ENCODE measurements at regions not wholly inside any gene's neighbourhood (a gene's known extent, or its start where the extent isn't known, plus 50 kb on each side); places are given as distances from the start of the nearest gene placed in this dataset.
"Not testable (repeated sequence)": the region's sequence is repeated elsewhere in the genome, so short reads cannot be mapped to it uniquely, and the experiment has no call there.

DNA sequence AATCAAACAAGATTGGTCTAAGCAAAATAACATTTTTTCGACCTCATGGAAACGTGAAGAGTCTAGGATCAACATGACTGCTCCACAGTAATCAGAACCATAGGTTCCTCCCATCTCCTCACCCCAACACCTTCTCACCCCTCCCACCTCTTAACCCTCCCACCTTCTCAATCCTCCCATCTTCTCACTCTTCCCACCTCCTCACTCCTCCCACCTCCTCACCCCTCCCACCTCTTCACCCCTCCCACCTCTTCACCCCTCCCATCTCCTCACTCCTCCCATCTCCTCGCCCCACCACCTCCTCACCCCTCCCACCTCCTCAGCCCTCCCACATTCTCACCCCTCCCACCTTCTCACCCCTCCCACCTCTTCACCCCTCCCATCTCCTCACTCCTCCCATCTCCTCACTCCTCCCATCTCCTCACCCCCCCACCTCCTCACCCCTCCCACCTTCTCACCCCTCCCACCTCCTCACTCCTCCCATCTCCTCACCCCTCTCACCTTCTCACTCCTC, 567.4 kb downstream of the C6orf118 start:
- no peak for DNase-seq (ENCODE audit: low spot score)
- no peak for FAIRE-seq

DNA sequence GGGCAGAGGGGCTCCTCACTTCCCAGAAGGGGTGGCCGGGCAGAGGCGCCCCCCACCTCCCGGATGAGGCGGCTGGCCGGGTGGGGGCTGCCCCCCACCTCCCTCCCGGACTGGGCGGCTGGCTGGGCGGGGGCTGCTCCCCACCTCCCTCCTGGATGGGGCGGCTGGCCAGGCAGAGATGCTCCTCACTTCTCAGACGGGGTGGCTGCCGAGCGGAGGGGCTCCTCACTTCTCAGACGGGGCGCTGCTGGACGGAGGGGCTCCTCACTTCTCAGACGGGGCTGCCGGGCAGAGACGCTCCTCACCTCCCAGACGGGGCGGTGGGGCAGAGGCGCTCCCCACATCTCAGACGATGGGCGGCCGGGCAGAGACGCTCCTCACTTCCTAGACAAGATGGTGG, 573.3 kb downstream of the C6orf118 start:
- not testable (repeated sequence) for FAIRE-seq; DNase-seq (ENCODE audit: low spot score)

DNA sequence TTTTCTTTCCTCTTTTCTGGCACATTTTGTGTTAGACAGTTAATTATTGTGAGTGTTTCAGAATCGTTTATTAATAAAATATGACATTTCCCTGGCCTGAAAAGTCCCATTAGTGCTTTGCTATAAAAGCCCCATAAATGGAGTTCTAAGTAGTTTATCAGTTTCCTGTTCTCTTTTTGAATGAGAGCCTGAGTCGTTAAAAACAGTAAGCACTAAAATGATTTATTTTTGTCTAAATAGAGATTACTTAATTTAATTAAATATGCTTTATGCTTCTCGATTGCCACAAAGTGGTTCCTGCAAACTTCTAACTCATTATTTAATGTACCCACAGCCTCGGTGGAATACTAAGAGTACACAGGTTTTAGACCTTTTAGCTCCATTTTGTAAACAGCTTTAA, 577.9 kb downstream of the C6orf118 start:
- DNase-seq (ENCODE audit: low spot score) (no peak), FAIRE-seq (no peak)

DNA sequence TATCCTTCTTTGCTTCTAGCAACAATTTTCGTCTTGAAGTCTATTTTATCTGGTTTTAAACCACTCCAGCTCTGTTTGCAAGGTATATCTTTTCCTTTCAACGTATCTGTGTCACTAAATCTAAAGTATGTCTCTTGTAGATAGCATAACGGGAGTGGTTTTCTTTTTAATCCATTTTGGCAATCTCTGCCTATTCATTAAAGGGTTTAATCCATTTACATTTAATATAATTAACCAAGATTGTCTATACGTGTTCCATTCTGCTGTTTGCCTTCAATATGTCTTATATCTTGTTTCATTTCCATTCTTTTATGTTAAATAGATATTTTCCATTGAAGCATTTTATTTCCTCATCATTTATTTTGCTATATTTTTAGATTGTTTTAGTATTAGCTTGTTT, 587.9 kb downstream of the C6orf118 start:
- DNase-seq (ENCODE audit: low spot score) = no peak
- no peak for FAIRE-seq

DNA sequence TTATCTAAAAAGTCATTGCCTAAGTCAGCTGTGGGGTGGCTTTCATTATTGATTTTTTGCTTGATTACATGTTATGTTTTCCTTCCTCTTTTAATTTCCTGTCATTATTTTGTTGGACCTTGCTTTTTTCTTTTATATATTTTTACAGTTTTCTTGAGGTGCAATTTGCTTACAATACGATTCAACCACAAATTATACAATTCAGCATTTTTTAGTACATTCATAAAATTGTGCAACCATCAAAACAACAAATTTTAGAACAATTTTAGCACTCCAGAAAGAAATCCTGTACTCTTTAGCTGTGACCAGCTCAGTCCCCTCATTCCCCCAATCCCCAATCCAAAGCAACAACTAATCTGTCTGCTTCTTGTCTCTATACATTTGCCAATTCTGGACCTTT, 608.9 kb downstream of the C6orf118 start:
- DNase-seq (ENCODE audit: low spot score) (no peak), FAIRE-seq (no peak)

DNA sequence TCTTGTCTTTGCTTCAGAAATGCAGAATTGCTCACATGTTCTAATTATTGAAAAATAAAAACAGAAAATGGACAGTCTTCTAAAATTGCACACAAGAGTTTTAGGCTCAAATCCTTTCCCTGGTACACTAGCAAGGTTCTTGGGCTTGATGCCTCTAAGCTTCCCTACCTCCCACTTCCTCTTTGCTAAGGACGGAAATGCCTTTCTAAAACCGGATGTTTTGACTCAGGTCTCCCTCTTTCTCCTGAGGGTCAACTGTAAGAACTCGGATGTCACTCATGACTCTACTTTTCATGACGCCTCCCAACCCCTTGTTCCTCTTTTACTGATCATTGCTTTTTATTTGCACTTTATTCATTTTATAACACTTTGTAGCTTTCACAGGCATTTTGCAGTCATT, 613.5 kb downstream of the C6orf118 start:
- FAIRE-seq = no peak
- no peak for DNase-seq (ENCODE audit: low spot score)

DNA sequence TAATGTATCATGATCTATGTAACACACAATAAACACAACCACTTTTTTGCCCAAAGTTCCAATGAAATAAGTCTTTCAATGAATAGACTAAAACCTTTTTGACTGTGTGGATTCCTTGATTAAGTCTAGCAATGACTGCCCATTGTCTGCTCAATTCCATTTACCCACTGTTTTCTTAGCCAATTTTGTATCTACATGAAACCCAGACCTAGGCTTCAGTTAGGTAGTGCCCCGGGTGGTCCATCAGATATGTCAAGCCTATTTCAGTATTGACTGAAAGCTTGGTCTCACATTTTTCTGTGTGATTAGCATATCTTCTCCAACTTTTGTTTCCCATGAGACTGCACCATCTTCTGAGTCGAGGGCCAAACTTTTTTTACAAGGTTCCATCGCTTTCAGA, 615.0 kb downstream of the C6orf118 start:
- FAIRE-seq (no peak), DNase-seq (ENCODE audit: low spot score) (no peak)

DNA sequence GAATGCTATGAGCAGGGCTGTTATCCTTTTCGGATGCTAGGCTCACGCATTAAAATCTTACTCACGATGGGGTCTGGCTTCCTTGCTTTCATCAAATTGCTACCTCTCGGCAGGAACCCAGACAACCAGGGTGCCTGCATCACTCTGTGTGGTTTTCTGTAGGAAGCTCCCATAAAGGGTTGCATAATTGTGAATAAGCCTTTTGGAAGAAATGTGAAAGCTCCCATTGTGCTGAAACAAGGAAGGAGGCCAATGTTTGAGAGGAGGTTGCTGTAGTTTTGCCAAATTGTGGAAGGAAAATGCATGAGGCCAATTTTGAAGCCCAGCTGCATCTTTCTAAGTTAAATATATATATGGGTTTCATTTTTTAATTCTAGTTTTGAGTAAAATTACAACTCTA, 615.5 kb downstream of the C6orf118 start:
- peak; percentile 20 for DNase-seq (ENCODE audit: low spot score)
- FAIRE-seq = no peak

DNA sequence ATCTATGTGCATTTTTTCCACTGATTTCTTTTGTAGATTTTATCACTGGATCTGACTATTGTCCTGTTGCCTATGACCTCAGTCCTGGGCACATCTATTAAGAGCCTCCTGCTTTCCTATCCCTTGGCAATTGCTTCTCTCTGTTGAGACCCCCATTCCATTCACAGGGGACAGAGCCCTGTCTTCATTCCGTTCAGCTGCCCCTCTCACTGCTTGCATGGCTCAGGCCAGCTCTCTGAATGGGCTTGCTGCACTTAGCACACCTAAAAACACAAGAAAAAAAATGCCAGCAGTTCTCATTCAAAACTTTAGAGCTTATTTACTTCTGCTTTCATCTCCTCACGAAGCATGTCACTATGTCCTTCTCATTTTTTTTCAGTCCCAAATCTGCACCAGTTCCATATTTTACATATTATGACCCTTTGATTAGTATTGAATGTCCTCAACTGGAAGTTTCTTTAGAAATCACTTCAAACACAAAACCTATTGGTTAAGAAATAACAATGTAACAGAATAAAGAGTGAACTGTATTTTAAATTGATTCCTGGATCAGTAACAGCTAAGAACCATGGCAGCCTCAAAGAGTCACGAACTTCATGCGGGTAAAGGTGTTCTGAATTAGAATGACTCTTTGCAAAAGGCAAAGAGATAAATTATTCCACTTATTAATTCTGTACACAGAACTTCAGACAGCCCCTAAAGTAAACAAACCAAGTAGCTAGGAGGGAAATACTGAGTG, 616.5 kb downstream of the C6orf118 start:
- FAIRE-seq (no peak), DNase-seq (ENCODE audit: low spot score) (no peak)

DNA sequence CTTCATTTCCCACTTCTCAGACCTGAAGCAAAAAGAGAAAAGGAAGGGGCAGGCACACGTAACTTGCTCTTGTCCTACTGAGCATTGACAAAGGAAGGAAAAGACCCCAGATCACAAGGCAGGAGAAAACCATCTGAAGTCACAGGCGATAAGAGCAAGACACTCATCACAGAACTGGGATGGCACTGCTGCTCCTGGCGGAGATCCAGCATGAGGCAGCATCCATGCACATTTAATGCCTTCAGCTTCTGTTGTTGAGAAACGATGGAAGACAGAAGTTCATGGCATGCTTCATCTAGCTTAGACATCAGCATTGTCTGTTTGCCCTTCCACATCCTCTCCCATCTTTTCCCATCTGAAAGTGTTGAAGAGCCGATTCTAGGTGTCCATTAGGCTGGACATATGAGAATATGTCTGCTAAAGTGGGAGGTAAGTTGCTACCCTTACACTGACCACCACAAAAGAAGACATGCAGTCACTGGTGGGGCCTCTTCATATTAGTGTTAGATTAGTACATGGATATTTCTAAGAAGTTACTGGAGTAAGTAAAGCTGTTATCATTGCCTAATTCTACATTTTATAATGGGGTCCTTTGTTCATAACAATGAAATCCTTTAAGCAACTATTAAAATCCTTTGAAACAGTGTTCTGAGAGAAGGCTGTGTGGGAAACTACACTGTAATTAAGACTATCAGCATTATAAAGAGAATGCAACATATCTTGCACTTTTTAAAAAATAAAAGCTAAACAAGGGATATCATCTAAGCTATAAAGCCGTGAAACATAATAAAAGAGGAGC, 618.5 kb downstream of the C6orf118 start:
- DNase-seq (ENCODE audit: low spot score) = no peak
- no peak for FAIRE-seq

DNA sequence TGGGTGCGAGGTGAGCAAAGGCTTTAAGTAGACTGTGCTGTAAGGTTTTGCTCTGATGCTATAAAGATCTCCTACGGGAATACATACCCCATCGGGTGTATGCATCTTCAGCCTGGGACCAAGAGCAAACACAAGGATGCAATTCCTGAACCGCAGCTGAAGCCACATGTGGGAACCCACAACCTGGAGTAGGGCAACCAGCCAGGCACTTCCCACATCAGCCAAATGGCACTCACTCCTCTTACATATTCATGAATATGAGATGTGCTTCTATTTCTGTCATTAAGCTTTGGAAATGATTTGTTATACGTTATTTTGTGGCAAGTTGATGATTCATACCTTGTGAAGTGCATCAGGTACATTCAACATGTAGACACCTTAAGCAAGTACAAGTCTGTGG, 619.2 kb downstream of the C6orf118 start:
- FAIRE-seq (no peak), DNase-seq (ENCODE audit: low spot score) (no peak)

DNA sequence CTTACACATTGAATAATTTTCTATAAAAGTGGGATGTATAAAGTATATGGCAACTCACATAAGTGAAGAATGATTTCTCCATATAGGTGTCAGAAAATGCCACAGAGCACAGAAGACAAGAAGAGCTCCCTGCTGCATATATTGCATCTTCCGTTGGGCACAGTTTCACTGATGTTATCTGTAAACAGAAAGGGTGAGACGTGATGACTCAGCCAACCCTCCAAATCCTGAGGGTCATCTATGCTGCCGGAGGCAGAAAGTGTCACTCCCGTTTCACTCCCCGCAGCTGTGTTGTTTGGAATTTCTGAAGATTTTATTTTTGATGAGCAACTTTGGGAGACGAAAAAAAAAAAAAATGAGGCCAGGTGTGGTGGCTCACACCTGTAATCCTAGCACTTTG, 644.1 kb downstream of the C6orf118 start:
- FAIRE-seq (no peak), DNase-seq (ENCODE audit: low spot score) (peak; percentile 2)

DNA sequence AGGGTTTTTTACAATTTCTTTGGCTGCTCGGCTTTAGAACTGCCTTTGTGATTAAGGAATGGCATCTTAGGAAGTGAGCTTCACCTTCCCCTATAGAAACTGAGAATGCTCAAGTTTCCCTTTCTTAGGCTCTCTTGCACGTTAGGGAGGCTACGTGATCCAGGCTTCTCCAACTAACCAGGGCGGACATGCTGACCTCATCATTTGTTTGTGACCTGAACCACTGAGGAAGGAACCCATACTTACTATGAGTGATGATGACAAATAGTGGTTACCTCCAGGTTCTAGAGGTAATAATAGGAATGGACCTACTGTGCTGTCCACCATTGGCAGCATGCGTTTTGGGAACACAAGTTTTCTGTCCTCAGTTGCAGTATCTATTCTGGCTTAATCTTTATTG, 645.8 kb downstream of the C6orf118 start:
- no peak for FAIRE-seq

DNA sequence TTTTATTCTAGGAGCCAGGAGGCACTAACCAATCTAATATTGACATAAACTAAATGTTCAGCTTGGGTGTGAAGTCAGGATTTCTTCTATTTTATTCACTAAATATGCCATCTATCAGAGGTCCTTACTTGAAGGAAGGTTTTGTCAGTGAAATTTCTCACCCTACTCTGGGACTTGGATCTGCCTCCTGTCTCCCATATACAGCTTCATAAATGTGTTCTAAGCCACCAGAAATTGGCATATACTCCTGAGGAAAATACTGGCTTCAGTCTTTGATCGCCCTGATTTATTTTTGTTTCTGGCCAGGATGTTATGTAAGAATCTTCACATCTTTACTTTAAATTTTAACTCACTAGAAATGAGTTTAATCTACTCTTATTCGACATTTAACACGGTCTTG, 647.7 kb downstream of the C6orf118 start:
- FAIRE-seq (no peak), DNase-seq (ENCODE audit: low spot score) (no peak)

More for the DNA sequence above, 645.8 kb downstream of the C6orf118 start:
- DNase-seq (ENCODE audit: low spot score) = no peak

DNA sequence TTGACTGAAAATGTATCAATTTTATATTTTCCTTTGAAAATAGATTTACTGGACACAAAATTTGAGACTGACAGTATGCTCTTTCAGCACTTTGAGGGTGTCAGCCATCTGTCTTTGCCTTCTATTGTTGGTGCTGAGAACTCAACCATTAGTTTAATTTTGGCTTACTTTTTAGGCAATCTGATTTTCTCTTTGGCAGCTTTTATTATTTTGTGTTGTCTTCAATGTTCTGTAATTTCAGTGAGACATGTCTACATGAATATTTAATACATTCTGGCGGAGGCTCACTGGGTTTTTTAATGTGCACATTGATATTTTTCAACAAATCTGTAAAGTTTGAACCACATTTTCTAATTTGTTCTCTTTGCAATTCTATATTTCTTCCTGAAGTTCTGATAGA, 648.6 kb downstream of the C6orf118 start:
- DNase-seq (ENCODE audit: low spot score) (no peak), FAIRE-seq (no peak)

DNA sequence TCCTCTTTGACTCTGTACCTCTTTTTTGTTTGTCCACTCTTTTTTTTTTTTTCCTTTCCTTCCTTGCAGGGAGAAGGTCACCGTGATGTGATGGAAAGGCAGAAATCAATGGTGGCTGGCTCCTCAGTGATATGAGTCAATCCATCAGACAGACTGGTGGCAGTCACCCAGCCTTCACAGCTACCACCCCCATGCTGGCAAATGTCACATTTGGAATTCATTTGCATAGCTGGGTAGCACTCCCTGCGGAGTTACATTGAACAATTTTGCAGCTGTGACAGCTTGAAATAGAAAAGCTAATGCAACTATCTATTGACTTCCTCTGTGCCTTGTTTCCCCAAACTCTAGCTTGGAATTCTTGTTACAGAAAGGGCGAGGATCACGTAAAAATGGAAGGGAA, 668.4 kb downstream of the C6orf118 start:
- peak; percentile 68 for FAIRE-seq
- DNase-seq (ENCODE audit: low spot score) = no peak

DNA sequence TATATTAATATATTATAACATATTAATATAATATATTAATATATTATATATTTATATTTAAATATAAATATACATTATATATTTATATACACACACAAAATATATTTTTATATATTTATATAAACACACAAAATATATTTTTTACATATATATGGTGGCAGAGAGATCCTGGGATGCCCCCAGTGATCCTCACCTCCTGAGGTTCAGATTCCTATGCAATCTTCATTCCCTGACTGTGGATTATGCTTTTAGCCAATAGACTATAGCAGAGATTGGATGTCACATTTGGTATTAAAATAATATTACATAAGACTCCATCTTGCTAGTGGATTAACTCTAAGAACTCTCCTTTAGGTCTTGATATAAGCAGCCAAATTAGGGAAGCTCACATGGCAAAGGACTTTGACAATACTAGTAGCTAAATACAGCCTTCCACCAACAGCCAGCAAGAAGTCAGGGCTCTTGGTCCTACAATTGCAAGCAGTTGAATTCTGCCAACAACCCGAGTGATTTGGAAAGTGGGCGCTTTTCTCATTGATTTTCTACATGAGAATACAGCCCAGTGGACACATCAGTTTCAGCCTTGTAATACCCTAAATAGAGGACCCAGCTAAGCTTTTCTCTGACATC, 681.0 kb downstream of the C6orf118 start:
- FAIRE-seq = no peak

DNA sequence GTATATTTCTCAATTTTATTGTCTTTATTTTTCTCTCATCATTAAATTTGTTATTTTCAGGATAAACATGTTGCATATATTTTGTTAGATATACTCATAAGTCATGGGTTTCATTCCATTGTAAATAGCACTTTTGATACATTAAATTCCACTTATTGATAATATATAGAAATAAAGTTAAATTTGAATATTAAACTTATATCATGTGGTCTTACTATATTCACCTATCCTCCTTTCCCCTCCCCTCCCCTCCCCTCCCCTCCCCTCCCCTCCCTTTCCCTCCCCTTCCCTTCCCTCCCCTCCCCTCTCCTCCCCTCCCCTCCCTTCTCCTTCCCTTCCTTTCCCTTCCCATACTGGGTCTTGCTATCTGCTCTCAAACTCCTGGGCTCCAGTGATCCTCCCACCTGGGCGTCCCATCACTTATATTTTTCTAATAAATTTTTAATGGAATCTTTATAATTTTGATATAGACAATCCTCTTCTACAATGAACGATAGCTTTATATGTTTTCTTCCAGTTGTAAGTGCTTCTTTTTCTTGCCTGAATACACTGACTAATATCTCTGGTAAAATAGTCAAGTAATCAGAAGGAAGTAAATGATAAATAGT, 692.4 kb downstream of the C6orf118 start:
- FAIRE-seq = no peak
- no peak for DNase-seq (ENCODE audit: low spot score)

More for the DNA sequence above, 681.0 kb downstream of the C6orf118 start:
- no peak for DNase-seq (ENCODE audit: low spot score)

DNA sequence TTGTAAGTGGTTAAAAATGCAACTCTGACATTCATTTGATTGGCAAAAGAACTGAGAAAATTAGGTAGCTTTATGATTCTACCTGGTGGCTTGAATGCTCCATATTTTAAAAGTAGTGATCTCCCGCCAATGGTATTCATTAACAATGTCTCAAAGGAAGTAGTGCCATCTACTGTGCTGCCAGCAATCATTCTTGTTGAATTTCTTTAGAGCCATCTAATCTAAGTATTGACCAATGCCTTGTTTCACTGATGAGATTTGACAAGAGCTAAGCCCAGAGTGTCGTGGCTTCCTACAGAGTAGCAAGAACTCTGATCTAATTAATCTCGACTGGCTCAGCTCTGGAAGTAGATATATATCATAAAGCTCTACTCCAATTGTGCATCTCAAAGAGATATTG, 696.7 kb downstream of the C6orf118 start:
- FAIRE-seq (no peak), DNase-seq (ENCODE audit: low spot score) (no peak)

DNA sequence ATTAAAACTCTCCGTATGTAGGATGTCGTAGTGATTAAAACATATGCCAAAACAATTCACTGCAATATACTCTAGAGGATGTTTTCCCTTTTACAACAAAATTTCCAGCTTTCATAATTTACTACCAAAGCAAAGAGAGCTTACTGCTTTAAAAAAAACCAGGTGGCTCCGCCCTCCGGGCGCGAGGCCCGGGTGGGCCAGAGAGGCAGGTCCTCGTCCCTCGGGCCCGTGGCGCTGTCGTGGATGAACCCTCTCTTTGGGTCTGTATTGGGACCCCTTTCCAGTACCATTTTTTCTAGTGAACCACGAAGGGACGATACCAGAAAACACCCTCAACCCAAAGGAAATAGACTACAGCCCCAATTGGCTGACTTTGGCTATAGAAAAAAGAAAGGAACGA, 698.5 kb downstream of the C6orf118 start:
- FAIRE-seq; DNase-seq (ENCODE audit: low spot score): not testable (repeated sequence)

DNA sequence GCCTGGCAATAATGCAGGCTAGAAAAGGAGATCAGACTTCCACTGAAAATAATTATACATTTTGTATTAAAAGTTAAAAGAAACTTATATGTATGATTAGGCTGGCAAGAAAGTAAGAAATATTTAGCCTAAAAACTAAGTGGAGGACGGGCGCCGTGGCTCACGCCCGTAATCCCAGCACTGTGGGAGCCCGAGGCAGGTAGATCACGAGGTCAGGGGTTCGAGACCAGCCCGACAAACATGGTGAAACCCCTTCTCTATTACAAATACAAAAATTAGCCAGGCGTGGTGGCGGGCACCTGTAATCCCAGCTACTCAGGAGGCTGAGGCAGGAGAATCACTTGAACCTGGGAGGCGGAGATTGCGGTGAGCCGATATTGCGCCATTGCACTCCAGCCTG, 707.0 kb downstream of the C6orf118 start:
- FAIRE-seq; DNase-seq (ENCODE audit: low spot score): not testable (repeated sequence)

DNA sequence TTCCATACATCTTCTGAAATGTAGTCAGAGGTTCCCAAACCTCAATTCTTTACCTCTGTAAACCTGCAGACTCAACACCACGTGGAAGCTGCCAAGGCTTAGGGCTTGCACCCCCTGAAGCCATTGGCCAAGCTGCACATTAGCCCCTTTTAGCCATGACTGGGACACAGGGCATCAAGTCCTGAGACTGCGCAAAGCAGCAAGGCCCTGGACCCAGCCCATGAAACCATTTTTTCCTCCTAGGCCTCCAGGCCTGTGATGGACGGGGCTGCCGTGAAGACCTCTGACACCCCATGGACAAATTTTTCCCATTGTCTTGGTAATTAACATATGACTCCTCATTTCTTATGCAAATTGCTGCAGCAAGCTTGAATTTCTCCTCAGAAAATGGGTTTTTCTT, 727.8 kb downstream of the C6orf118 start:
- no peak for DNase-seq (ENCODE audit: low spot score)
- no peak for FAIRE-seq
